Stimulated activated CD4-positive, alpha-beta T cell treated with anti-CD3 and anti-CD28 coated beads, Interleukin-1b, Interleukin-23, amount 100 ng/mL, for 1 hour (primary cell): ENCODE measurements at regions not wholly inside any gene's neighbourhood (a gene's known extent, or its start where the extent isn't known, plus 50 kb on each side); places are given as distances from the start of the nearest gene placed in this dataset.

Experiments
- DNase-seq, 2 donors: peaks; one replicate each; pipeline ENCODE4 v3.0.0-alpha.2; 2020; ENCODE audit warnings: low read depth in 2 of 2

GRCh38 chr3:70374179-70374578 is 61.7 kb upstream of the MDFIC2 start:
- DNase-seq, result no peak
